ENCODE measurements at regions not wholly inside any gene's neighbourhood (a gene's known extent, or its start where the extent isn't known, plus 50 kb on each side); places are given as distances from the start of the nearest gene placed in this dataset.

DNA sequence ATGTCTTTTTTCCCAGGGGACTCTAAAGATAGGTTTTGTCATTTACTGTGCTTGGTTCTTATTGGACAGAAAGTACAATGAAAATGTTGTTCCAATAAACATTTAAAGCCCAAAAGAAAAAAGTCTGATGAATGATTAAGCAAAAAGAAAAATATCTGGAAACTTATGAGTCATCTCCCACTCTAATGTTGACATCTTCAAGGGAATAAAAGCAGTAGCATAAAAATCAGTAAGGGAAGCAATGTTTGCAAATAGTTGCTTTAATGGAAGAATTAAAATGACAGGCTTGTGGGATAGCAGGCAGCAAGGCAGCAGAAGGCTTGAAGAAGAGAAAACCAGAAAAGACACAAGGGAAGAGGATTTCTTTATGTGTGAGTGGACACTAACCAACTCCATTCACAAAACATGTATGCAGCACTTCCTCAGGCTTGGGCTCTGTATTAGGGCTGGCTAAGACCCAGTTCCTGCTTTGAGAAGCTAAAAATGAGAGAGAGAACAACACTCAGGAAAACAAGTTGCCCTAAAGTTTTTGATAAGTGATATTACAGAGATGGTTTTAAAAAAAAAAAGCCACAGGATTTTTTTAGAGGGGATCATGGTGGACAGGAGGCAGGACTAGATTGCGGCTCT, 263.2 kb upstream of the NT5E start:
- no peak for TF ChIP-seq FOXP2 (optimal IDR thresholded peaks at IDR 0.05; ENCODE audit: control extremely low read depth, extremely low read length, insufficient read depth)
- TF ChIP-seq POLR2AphosphoS5 (IDR thresholded peaks at IDR 0.05; ENCODE audit: borderline replicate concordance, low read depth, low read length): no peak
- no peak for TF ChIP-seq EZH2 (IDR thresholded peaks at IDR 0.05)
- H3K4me3 ChIP-seq: no peak overlapping the region
- DNase-seq (ENCODE audit: low read depth, low spot score): no peak
- H3K36me3 ChIP-seq (ENCODE audit: insufficient read depth, low read length): no peaks in the 10 kb centered on the region
- H3K27ac ChIP-seq: no peak overlapping the region
- no peaks in the 10 kb centered on the region for H3K9me3 ChIP-seq (ENCODE audit: low read depth, low read length)
- no peak overlapping the region for H3K9ac ChIP-seq (ENCODE audit: insufficient read length)

DNA sequence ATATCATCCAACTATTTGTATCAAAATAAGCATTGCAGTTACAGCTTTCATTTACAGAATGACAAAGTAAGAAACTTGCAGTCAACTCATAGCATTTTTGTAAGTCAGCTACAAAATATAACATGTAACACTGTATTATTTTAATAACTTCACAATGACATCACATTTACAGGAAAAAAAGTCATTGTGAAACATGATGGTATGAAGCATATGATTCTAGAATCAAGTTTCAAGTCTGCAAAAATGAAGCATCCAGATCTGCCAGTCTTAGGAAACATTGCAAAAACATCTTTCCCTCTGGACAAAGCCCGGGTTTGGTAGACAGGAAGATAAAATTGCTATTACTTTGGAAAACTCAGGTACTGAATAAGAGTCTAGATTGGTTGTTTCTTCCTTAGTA, 263.9 kb upstream of the NT5E start:
- no peak overlapping the region for H3K27ac ChIP-seq
- no peak overlapping the region for H3K9ac ChIP-seq (ENCODE audit: insufficient read length)
- H3K9me3 ChIP-seq (ENCODE audit: low read depth, low read length): no peaks in the 10 kb centered on the region
- H3K36me3 ChIP-seq (ENCODE audit: insufficient read depth, low read length): no peaks in the 10 kb centered on the region
- H3K4me3 ChIP-seq: no peak overlapping the region
- TF ChIP-seq FOXP2 (optimal IDR thresholded peaks at IDR 0.05; ENCODE audit: control extremely low read depth, extremely low read length, insufficient read depth) (no peak), POLR2AphosphoS5 (IDR thresholded peaks at IDR 0.05; ENCODE audit: borderline replicate concordance, low read depth, low read length) (no peak), EZH2 (IDR thresholded peaks at IDR 0.05) (no peak)
- no peak for DNase-seq (ENCODE audit: low read depth, low spot score)

- H3K9ac ChIP-seq (ENCODE audit: insufficient read length): no peak overlapping the region
- H3K36me3 ChIP-seq (ENCODE audit: insufficient read depth, low read length): no peaks in the 10 kb centered on the region
- no peak for TF ChIP-seq FOXP2 (optimal IDR thresholded peaks at IDR 0.05; ENCODE audit: control extremely low read depth, extremely low read length, insufficient read depth)
- no peak for TF ChIP-seq POLR2AphosphoS5 (IDR thresholded peaks at IDR 0.05; ENCODE audit: borderline replicate concordance, low read depth, low read length)
- TF ChIP-seq EZH2 (IDR thresholded peaks at IDR 0.05): no peak
- H3K4me3 ChIP-seq: no peak overlapping the region
- H3K27ac ChIP-seq: no peak overlapping the region
- no peak for DNase-seq (ENCODE audit: low read depth, low spot score)
- H3K9me3 ChIP-seq (ENCODE audit: low read depth, low read length): no peaks in the 10 kb centered on the region
Observed at GRCh38 chr6:85183841-85184240, 266.0 kb upstream of the NT5E start.

- TF ChIP-seq FOXP2 (optimal IDR thresholded peaks at IDR 0.05; ENCODE audit: control extremely low read depth, extremely low read length, insufficient read depth) (no peak), EZH2 (IDR thresholded peaks at IDR 0.05) (no peak), POLR2AphosphoS5 (IDR thresholded peaks at IDR 0.05; ENCODE audit: borderline replicate concordance, low read depth, low read length) (no peak)
- Histone ChIP-seq H3K4me3 (no peak overlapping the region), H3K36me3 (ENCODE audit: insufficient read depth, low read length) (no peaks in the 10 kb centered on the region)
Observed at GRCh38 chr6:85172705-85173104, 277.2 kb upstream of the NT5E start.

GRCh38 chr6:85172161-85172560, 277.7 kb upstream of the NT5E start:
- H3K9ac ChIP-seq (ENCODE audit: insufficient read length): no peak overlapping the region
- H3K9me3 ChIP-seq (ENCODE audit: low read depth, low read length): no peaks in the 10 kb centered on the region
- no peak overlapping the region for H3K27ac ChIP-seq
- TF ChIP-seq FOXP2 (optimal IDR thresholded peaks at IDR 0.05; ENCODE audit: control extremely low read depth, extremely low read length, insufficient read depth) (no peak), EZH2 (IDR thresholded peaks at IDR 0.05) (no peak), POLR2AphosphoS5 (IDR thresholded peaks at IDR 0.05; ENCODE audit: borderline replicate concordance, low read depth, low read length) (no peak)
- DNase-seq (ENCODE audit: low read depth, low spot score): no peak
- H3K4me3 ChIP-seq: no peak overlapping the region
- H3K36me3 ChIP-seq (ENCODE audit: insufficient read depth, low read length): no peaks in the 10 kb centered on the region

More at GRCh38 chr6:85172705-85173104, 277.2 kb upstream of the NT5E start:
- no peak overlapping the region for H3K27ac ChIP-seq
- H3K9ac ChIP-seq (ENCODE audit: insufficient read length): no peak overlapping the region
- DNase-seq (ENCODE audit: low read depth, low spot score): no peak
- H3K9me3 ChIP-seq (ENCODE audit: low read depth, low read length): no peaks in the 10 kb centered on the region

DNA sequence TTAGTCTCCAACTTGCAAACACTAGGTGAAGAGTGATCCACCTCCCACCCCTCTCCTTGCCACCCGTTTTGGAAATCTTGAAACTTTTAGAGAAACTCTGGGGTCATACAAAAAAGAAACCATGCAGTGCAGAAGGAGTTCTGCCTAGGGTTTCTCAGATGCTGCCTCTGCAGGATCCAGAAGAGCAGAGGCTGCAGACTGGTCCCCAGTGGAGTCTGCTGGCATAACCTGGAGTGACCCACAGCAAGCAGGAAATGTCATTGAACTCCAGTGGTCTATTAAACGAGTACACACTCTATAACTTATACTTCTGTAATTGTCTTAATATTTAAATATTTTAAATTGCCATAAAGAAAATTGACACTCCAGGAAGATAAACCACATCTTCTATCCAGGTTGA, 280.7 kb upstream of the NT5E start:
- DNase-seq (ENCODE audit: low read depth, low spot score): no peak
- Histone ChIP-seq H3K36me3 (ENCODE audit: insufficient read depth, low read length) (no peaks in the 10 kb centered on the region), H3K9ac (ENCODE audit: insufficient read length) (no peak overlapping the region), H3K27ac (no peak overlapping the region), H3K4me3 (no peak overlapping the region), H3K9me3 (ENCODE audit: low read depth, low read length) (no peaks in the 10 kb centered on the region)
- TF ChIP-seq POLR2AphosphoS5 (IDR thresholded peaks at IDR 0.05; ENCODE audit: borderline replicate concordance, low read depth, low read length) (no peak), FOXP2 (optimal IDR thresholded peaks at IDR 0.05; ENCODE audit: control extremely low read depth, extremely low read length, insufficient read depth) (no peak), EZH2 (IDR thresholded peaks at IDR 0.05) (no peak)

DNA sequence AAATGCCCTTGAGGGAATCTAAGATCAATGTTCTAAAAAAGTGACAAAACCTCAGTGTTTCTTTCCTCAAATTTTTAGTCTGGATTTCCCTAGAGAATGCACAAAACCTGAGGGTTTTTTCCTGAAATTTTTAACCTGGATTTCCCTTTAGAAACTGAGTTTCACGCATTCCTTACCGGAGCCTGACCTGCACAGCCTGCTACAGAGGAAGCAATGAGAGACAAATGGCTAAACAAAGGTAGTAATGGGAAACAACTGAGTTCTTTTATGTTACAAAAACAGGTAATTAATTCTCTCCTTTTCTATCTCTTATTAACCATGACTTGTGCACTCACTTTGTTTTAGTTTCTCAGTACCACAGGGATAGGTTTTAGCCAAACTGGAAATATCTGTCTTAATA, 281.7 kb upstream of the NT5E start:
- Histone ChIP-seq H3K36me3 (ENCODE audit: insufficient read depth, low read length) (no peaks in the 10 kb centered on the region), H3K9ac (ENCODE audit: insufficient read length) (no peak overlapping the region), H3K9me3 (ENCODE audit: low read depth, low read length) (no peaks in the 10 kb centered on the region), H3K27ac (no peak overlapping the region), H3K4me3 (no peak overlapping the region)
- TF ChIP-seq EZH2 (IDR thresholded peaks at IDR 0.05) (no peak), POLR2AphosphoS5 (IDR thresholded peaks at IDR 0.05; ENCODE audit: borderline replicate concordance, low read depth, low read length) (no peak), FOXP2 (optimal IDR thresholded peaks at IDR 0.05; ENCODE audit: control extremely low read depth, extremely low read length, insufficient read depth) (no peak)
- no peak for DNase-seq (ENCODE audit: low read depth, low spot score)

- Histone ChIP-seq H3K36me3 (ENCODE audit: insufficient read depth, low read length) (no peaks in the 10 kb centered on the region), H3K27ac (no peak overlapping the region), H3K9ac (ENCODE audit: insufficient read length) (no peak overlapping the region), H3K4me3 (no peak overlapping the region), H3K9me3 (ENCODE audit: low read depth, low read length) (no peaks in the 10 kb centered on the region)
- no peak for TF ChIP-seq FOXP2 (optimal IDR thresholded peaks at IDR 0.05; ENCODE audit: control extremely low read depth, extremely low read length, insufficient read depth)
- no peak for TF ChIP-seq EZH2 (IDR thresholded peaks at IDR 0.05)
- TF ChIP-seq POLR2AphosphoS5 (IDR thresholded peaks at IDR 0.05; ENCODE audit: borderline replicate concordance, low read depth, low read length): no peak
- DNase-seq (ENCODE audit: low read depth, low spot score): no peak
Observed at GRCh38 chr6:85166114-85166741, 283.7 kb upstream of the NT5E start.
